ENCODE measurements at regions not wholly inside any gene's neighbourhood (a gene's known extent, or its start where the extent isn't known, plus 50 kb on each side); places are given as distances from the start of the nearest gene placed in this dataset.
"Not testable (repeated sequence)": the region's sequence is repeated elsewhere in the genome, so short reads cannot be mapped to it uniquely, and the experiment has no call there.

GRCh38 chr4:97132435-97132834, 1010.8 kb downstream of the STPG2 start:
- WGBS (ENCODE audit: insufficient coverage), result no CpG with 5 or more reads among the region's 3 CpGs
- Histone ChIP-seq H3K9me3 (ENCODE audit: control insufficient read depth, insufficient read depth, low read length) (no peaks in the 10 kb centered on the region), H3K36me3 (ENCODE audit: control insufficient read depth, insufficient read depth, low read length) (no peaks in the 10 kb centered on the region), H3K4me1 (ENCODE audit: control insufficient read depth, insufficient read depth, low read length) (no peaks in the 10 kb centered on the region), H3K27me3 (ENCODE audit: control insufficient read depth, insufficient read depth, low read length) (no peaks in the 10 kb centered on the region), H3K27ac (ENCODE audit: low read depth, low read length) (no peak overlapping the region), H3K4me3 (ENCODE audit: low read depth, low read length) (no peak overlapping the region)
- peak in 1 of 6 donors; percentile 15 for DNase-seq (ENCODE audit: low read depth in 4 of 6, low spot score in 6 of 6)

GRCh38 chr4:97134456-97134855, 1008.8 kb downstream of the STPG2 start:
- no peaks in the 10 kb centered on the region for H3K9me3 ChIP-seq (ENCODE audit: control insufficient read depth, insufficient read depth, low read length)
- no peak overlapping the region for H3K4me3 ChIP-seq (ENCODE audit: low read depth, low read length)
- 68% methylated on average over 2 of the region's 2 CpGs for WGBS (ENCODE audit: insufficient coverage)
- no peaks in the 10 kb centered on the region for H3K36me3 ChIP-seq (ENCODE audit: control insufficient read depth, insufficient read depth, low read length)
- H3K4me1 ChIP-seq (ENCODE audit: control insufficient read depth, insufficient read depth, low read length), result no peaks in the 10 kb centered on the region
- H3K27ac ChIP-seq (ENCODE audit: low read depth, low read length), result no peak overlapping the region
- DNase-seq (ENCODE audit: low read depth in 4 of 6, low spot score in 6 of 6), result no peak
- H3K27me3 ChIP-seq (ENCODE audit: control insufficient read depth, insufficient read depth, low read length), result no peaks in the 10 kb centered on the region

GRCh38 chr4:97139791-97140190, 1003.5 kb downstream of the STPG2 start:
- Histone ChIP-seq H3K27me3 (ENCODE audit: control insufficient read depth, insufficient read depth, low read length) (no peaks in the 10 kb centered on the region), H3K4me3 (ENCODE audit: low read depth, low read length) (no peak overlapping the region), H3K4me1 (ENCODE audit: control insufficient read depth, insufficient read depth, low read length) (no peaks in the 10 kb centered on the region), H3K27ac (ENCODE audit: low read depth, low read length) (no peak overlapping the region), H3K36me3 (ENCODE audit: control insufficient read depth, insufficient read depth, low read length) (no peaks in the 10 kb centered on the region), H3K9me3 (ENCODE audit: control insufficient read depth, insufficient read depth, low read length) (no peaks in the 10 kb centered on the region)
- no peak for DNase-seq (ENCODE audit: low read depth in 4 of 6, low spot score in 6 of 6)
- 88% methylated on average over 3 of the region's 4 CpGs for WGBS (ENCODE audit: insufficient coverage)

- Histone ChIP-seq H3K27me3 (ENCODE audit: control insufficient read depth, insufficient read depth, low read length) (no peaks in the 10 kb centered on the region), H3K4me3 (ENCODE audit: low read depth, low read length) (no peak overlapping the region), H3K27ac (ENCODE audit: low read depth, low read length) (no peak overlapping the region), H3K4me1 (ENCODE audit: control insufficient read depth, insufficient read depth, low read length) (no peaks in the 10 kb centered on the region), H3K36me3 (ENCODE audit: control insufficient read depth, insufficient read depth, low read length) (no peaks in the 10 kb centered on the region), H3K9me3 (ENCODE audit: control insufficient read depth, insufficient read depth, low read length) (no peaks in the 10 kb centered on the region)
- 69% methylated on average over 2 of the region's 3 CpGs for WGBS (ENCODE audit: insufficient coverage)
- DNase-seq (ENCODE audit: low read depth in 4 of 6, low spot score in 6 of 6), result no peak
Observed at GRCh38 chr4:97140545-97140944, 1002.7 kb downstream of the STPG2 start.

GRCh38 chr4:97141332-97141731, 1001.9 kb downstream of the STPG2 start:
- H3K36me3 ChIP-seq (ENCODE audit: control insufficient read depth, insufficient read depth, low read length); DNase-seq (ENCODE audit: low read depth in 4 of 6, low spot score in 6 of 6); H3K9me3 ChIP-seq (ENCODE audit: control insufficient read depth, insufficient read depth, low read length); H3K27me3 ChIP-seq (ENCODE audit: control insufficient read depth, insufficient read depth, low read length); H3K4me3 ChIP-seq (ENCODE audit: low read depth, low read length); H3K27ac ChIP-seq (ENCODE audit: low read depth, low read length); H3K4me1 ChIP-seq (ENCODE audit: control insufficient read depth, insufficient read depth, low read length): not testable (repeated sequence)
- 94% methylated on average over 4 of the region's 5 CpGs for WGBS (ENCODE audit: insufficient coverage)

- Histone ChIP-seq H3K27me3 (ENCODE audit: control insufficient read depth, insufficient read depth, low read length) (no peaks in the 10 kb centered on the region), H3K27ac (ENCODE audit: low read depth, low read length) (no peak overlapping the region), H3K36me3 (ENCODE audit: control insufficient read depth, insufficient read depth, low read length) (no peaks in the 10 kb centered on the region), H3K4me1 (ENCODE audit: control insufficient read depth, insufficient read depth, low read length) (no peaks in the 10 kb centered on the region), H3K4me3 (ENCODE audit: low read depth, low read length) (no peak overlapping the region), H3K9me3 (ENCODE audit: control insufficient read depth, insufficient read depth, low read length) (no peaks in the 10 kb centered on the region)
- DNase-seq (ENCODE audit: low read depth in 4 of 6, low spot score in 6 of 6), result no peak
- no CpG with 5 or more reads among the region's 2 CpGs for WGBS (ENCODE audit: insufficient coverage)
Observed at GRCh38 chr4:97142410-97142809, 1000.9 kb downstream of the STPG2 start.

- H3K36me3 ChIP-seq (ENCODE audit: control insufficient read depth, insufficient read depth, low read length), result no peaks in the 10 kb centered on the region
- H3K27ac ChIP-seq (ENCODE audit: low read depth, low read length), result no peak overlapping the region
- H3K4me3 ChIP-seq (ENCODE audit: low read depth, low read length), result no peak overlapping the region
- no peaks in the 10 kb centered on the region for H3K4me1 ChIP-seq (ENCODE audit: control insufficient read depth, insufficient read depth, low read length)
- WGBS (ENCODE audit: insufficient coverage), result 0% methylated on average over 1 of the region's 4 CpGs
- no peak for DNase-seq (ENCODE audit: low read depth in 4 of 6, low spot score in 6 of 6)
- H3K9me3 ChIP-seq (ENCODE audit: control insufficient read depth, insufficient read depth, low read length), result no peaks in the 10 kb centered on the region
- H3K27me3 ChIP-seq (ENCODE audit: control insufficient read depth, insufficient read depth, low read length), result no peaks in the 10 kb centered on the region
Observed at GRCh38 chr4:97142893-97143292, 1000.4 kb downstream of the STPG2 start.

- Histone ChIP-seq H3K27ac (ENCODE audit: low read depth, low read length) (no peak overlapping the region), H3K4me3 (ENCODE audit: low read depth, low read length) (no peak overlapping the region), H3K27me3 (ENCODE audit: control insufficient read depth, insufficient read depth, low read length) (no peaks in the 10 kb centered on the region), H3K4me1 (ENCODE audit: control insufficient read depth, insufficient read depth, low read length) (no peaks in the 10 kb centered on the region), H3K36me3 (ENCODE audit: control insufficient read depth, insufficient read depth, low read length) (no peaks in the 10 kb centered on the region), H3K9me3 (ENCODE audit: control insufficient read depth, insufficient read depth, low read length) (no peaks in the 10 kb centered on the region)
- 80% methylated on average over 1 of the region's 1 CpG for WGBS (ENCODE audit: insufficient coverage)
- DNase-seq (ENCODE audit: low read depth in 4 of 6, low spot score in 6 of 6), result no peak
Observed at GRCh38 chr4:97144199-97144598, 999.1 kb downstream of the STPG2 start.

GRCh38 chr4:97150966-97151365, 992.3 kb downstream of the STPG2 start:
- H3K27ac ChIP-seq (ENCODE audit: low read depth, low read length), result no peak overlapping the region
- no peak overlapping the region for H3K4me3 ChIP-seq (ENCODE audit: low read depth, low read length)
- WGBS (ENCODE audit: insufficient coverage), result no CpG with 5 or more reads among the region's 2 CpGs
- H3K27me3 ChIP-seq (ENCODE audit: control insufficient read depth, insufficient read depth, low read length), result no peaks in the 10 kb centered on the region
- H3K4me1 ChIP-seq (ENCODE audit: control insufficient read depth, insufficient read depth, low read length), result no peaks in the 10 kb centered on the region
- no peaks in the 10 kb centered on the region for H3K36me3 ChIP-seq (ENCODE audit: control insufficient read depth, insufficient read depth, low read length)
- no peak for DNase-seq (ENCODE audit: low read depth in 4 of 6, low spot score in 6 of 6)
- no peaks in the 10 kb centered on the region for H3K9me3 ChIP-seq (ENCODE audit: control insufficient read depth, insufficient read depth, low read length)

- peak in 1 of 6 donors; percentile 29 for DNase-seq (ENCODE audit: low read depth in 4 of 6, low spot score in 6 of 6)
- no peak overlapping the region for H3K27ac ChIP-seq (ENCODE audit: low read depth, low read length)
- H3K36me3 ChIP-seq (ENCODE audit: control insufficient read depth, insufficient read depth, low read length), result no peaks in the 10 kb centered on the region
- no peaks in the 10 kb centered on the region for H3K27me3 ChIP-seq (ENCODE audit: control insufficient read depth, insufficient read depth, low read length)
- no peaks in the 10 kb centered on the region for H3K4me1 ChIP-seq (ENCODE audit: control insufficient read depth, insufficient read depth, low read length)
- no peaks in the 10 kb centered on the region for H3K9me3 ChIP-seq (ENCODE audit: control insufficient read depth, insufficient read depth, low read length)
- no peak overlapping the region for H3K4me3 ChIP-seq (ENCODE audit: low read depth, low read length)
Observed at GRCh38 chr4:97152149-97152548, 991.1 kb downstream of the STPG2 start.

Data from spinal cord (tissue), 9 donors.